ENCODE measurements at regions not wholly inside any gene's neighbourhood (a gene's known extent, or its start where the extent isn't known, plus 50 kb on each side); places are given as distances from the start of the nearest gene placed in this dataset.
"Not testable (repeated sequence)": the region's sequence is repeated elsewhere in the genome, so short reads cannot be mapped to it uniquely, and the experiment has no call there.

GRCh38 chr10:11667756-11668155, 56.3 kb upstream of the USP6NL start:
- no peak for DNase-seq (ENCODE audit: low read depth in 2 of 2)

- DNase-seq (ENCODE audit: low read depth in 2 of 2) = no peak
Measured at GRCh38 chr10:11663763-11664555, 52.5 kb upstream of the USP6NL start.

GRCh38 chr10:11663126-11663515, 51.7 kb upstream of the USP6NL start:
- not testable (repeated sequence) for DNase-seq (ENCODE audit: low read depth in 2 of 2)

- DNase-seq (ENCODE audit: low read depth in 2 of 2) = no peak
Measured at GRCh38 chr10:11661441-11661840, 50.0 kb upstream of the USP6NL start.

All from stimulated activated CD8-positive, alpha-beta memory T cell treated with anti-CD3 and anti-CD28 coated beads, Interleukin-15, amount 100 ng/mL, for 4 hours (primary cell).